Lower lobe of right lung (tissue), 2 donors: ENCODE measurements at regions not wholly inside any gene's neighbourhood (a gene's known extent, or its start where the extent isn't known, plus 50 kb on each side); places are given as distances from the start of the nearest gene placed in this dataset.

Experiments used
- ATAC-seq, 2 donors: fragments of 200-7000 bp; cut with Tn5 transposase; one replicate each; pipeline ENCODE4 v1.9.1; 2020 to 2022; ENCODE audit warnings: mild to moderate bottlenecking in 2 of 2, moderate library complexity in 2 of 2
- DNase-seq: peaks from one replicate; pipeline ENCODE4 v3.0.0-alpha.2; 2020
- H3K27ac ChIP-seq: fragments of 200-600 bp; one replicate; pipeline ENCODE4 v1.8.0; 2022
- H3K27me3 ChIP-seq: fragments of 200-600 bp; one replicate; pipeline ENCODE4 v1.8.0; 2022; ENCODE audit warnings: low read depth
- H3K36me3 ChIP-seq: fragments of 200-600 bp; one replicate; pipeline ENCODE4 v1.8.0; 2022; ENCODE audit warnings: mild to moderate bottlenecking
- H3K4me1 ChIP-seq: fragments of 200-600 bp; one replicate; pipeline ENCODE4 v1.8.0; 2022
- H3K4me3 ChIP-seq: fragments of 200-600 bp; one replicate; pipeline ENCODE4 v1.8.0; 2022; ENCODE audit warnings: mild to moderate bottlenecking
- H3K9me3 ChIP-seq: fragments of 200-600 bp; one replicate; pipeline ENCODE4 v1.8.0; 2022
- intact Hi-C: fragments of 100-400 bp; cut with DNase I; formaldehyde crosslinking; loops from one replicate; pipeline ENCODE4 v1.11.0; 2022
- TF ChIP-seq, protein P1 (sequence below): fragments of 200-600 bp; IDR thresholded peaks from one replicate; pipeline ENCODE4 v1.8.0; 2022; ENCODE audit warnings: antibody characterized with exemption, mild to moderate bottlenecking
- donor health status: DM: no; HTN: yes; CAD: no; lungs with severe emphysema.

DNA sequence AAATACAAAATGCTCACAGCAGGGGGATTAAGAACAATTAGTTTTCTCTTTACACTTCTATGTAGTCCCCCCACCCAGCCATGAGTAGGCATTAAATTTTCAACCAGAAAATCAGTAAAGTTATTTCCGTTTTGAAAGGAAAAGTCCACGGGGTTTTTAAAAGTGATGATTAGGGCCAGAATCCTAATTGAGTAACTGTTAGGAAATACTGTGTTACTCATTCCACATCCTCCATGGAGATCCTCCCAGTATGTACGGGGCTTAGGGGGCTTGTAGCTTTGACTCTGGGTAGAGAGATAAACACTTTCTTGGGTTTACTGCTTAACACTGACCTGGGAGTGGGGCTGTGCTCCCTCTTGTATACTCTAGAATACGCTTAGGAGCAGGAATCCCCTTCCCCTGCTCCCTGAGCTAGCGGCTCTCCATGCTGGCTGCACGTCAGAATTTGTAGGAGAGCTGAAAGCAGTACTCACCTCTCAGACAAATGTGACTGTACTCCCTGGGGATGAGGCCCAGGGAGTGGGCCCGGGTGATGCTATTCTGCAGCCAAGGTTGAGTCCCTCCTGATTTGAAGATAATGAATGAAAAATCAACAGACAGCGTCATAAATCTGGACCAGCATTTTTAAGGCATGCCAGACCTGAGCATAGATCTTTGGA lies 100.5 kb downstream of the SLC4A3 start:
- TF ChIP-seq, protein P1, sequence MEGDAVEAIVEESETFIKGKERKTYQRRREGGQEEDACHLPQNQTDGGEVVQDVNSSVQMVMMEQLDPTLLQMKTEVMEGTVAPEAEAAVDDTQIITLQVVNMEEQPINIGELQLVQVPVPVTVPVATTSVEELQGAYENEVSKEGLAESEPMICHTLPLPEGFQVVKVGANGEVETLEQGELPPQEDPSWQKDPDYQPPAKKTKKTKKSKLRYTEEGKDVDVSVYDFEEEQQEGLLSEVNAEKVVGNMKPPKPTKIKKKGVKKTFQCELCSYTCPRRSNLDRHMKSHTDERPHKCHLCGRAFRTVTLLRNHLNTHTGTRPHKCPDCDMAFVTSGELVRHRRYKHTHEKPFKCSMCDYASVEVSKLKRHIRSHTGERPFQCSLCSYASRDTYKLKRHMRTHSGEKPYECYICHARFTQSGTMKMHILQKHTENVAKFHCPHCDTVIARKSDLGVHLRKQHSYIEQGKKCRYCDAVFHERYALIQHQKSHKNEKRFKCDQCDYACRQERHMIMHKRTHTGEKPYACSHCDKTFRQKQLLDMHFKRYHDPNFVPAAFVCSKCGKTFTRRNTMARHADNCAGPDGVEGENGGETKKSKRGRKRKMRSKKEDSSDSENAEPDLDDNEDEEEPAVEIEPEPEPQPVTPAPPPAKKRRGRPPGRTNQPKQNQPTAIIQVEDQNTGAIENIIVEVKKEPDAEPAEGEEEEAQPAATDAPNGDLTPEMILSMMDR, result no peak
- Histone ChIP-seq H3K4me1 (no peaks in the 10 kb centered on the region), H3K36me3 (no peaks in the 10 kb centered on the region), H3K4me3 (no peak overlapping the region), H3K9me3 (no peaks in the 10 kb centered on the region), H3K27ac (no peak overlapping the region), H3K27me3 (no peaks in the 10 kb centered on the region)
- intact Hi-C loops, result no loop called here
- no peak for ATAC-seq
- no peak for DNase-seq

DNA sequence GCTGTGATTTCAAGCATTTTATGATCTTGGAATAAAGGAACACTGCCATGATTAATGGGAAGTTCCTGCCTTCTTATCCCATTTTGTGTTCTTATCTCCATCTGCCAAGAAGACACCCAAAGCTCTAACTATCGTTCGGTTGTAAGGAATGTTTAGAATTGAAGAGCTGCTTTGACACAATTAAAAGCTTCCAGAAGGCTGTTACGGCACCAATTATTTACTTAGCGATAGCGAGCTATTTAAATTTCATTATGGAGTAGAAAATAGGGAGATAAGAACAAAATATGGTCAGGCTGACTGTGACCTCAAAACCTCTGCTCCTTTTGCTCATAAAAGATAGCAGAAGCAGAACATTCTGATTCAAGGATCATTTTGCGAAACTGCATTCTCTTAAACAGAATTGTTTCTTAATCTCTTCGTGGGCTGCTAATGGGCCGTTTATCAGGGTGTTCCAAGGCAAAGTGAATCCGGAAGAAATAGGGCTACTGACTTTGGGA lies 101.6 kb downstream of the SLC4A3 start:
- Histone ChIP-seq H3K27ac (no peak overlapping the region), H3K36me3 (no peaks in the 10 kb centered on the region), H3K4me1 (no peaks in the 10 kb centered on the region), H3K27me3 (peaks cover 5% of the 10 kb centered on the region), H3K4me3 (no peak overlapping the region), H3K9me3 (no peaks in the 10 kb centered on the region)
- no peak for ATAC-seq
- intact Hi-C loops, result no loop called here
- TF ChIP-seq, protein P1, result no peak
- DNase-seq, result no peak

DNA sequence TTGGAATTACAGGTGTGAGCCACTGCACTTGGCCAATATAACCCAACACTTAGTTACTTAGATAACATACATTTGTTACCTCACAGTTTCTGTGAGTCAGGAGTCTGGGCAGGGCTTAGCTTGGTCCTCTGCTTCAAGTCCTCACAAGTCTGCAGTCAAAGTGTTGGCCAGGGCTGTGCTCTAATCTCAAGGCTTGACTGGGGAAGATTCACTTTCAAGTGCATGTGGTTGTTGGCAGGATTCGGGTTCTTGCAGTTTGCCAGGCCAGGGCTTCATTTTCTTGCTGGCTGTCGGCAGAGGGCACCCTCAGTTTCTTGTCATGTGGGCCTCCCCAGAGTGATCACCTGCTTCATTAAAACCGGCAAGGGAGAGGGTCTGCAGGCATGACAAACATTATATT lies 103.7 kb downstream of the SLC4A3 start:
- H3K27ac ChIP-seq, result no peak overlapping the region
- no peak for DNase-seq
- no peak overlapping the region for H3K4me3 ChIP-seq
- H3K36me3 ChIP-seq, result no peaks in the 10 kb centered on the region
- H3K27me3 ChIP-seq, result peaks cover 5% of the 10 kb centered on the region
- H3K4me1 ChIP-seq, result no peaks in the 10 kb centered on the region
- intact Hi-C loops, result no loop called here
- TF ChIP-seq, protein P1, result no peak
- H3K9me3 ChIP-seq, result no peaks in the 10 kb centered on the region
- no peak for ATAC-seq

DNA sequence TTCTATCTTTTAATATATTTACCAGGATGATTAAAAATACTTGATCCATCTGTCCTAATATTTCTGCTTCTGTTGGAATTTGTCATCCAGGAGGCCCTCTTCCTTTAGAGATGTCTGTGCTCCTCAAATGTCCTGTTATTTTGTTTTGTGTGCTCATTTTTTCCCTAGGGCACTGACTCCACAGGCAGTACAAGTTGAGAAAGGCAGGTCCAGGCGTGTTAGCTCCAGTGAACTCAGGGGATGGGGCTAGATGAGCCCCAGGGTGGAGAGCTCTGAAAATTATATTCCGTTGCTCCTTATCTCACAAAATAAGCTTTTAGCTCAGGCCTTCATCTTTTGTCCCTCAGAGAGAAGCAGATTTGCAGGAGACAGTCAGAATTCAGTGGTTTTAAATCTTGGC lies 105.7 kb downstream of the SLC4A3 start:
- Histone ChIP-seq H3K27me3 (peaks cover 5% of the 10 kb centered on the region), H3K4me1 (no peaks in the 10 kb centered on the region), H3K4me3 (no peak overlapping the region), H3K27ac (no peak overlapping the region), H3K36me3 (no peaks in the 10 kb centered on the region), H3K9me3 (no peaks in the 10 kb centered on the region)
- intact Hi-C loops, result no loop called here
- DNase-seq (no peak), ATAC-seq (no peak)
- TF ChIP-seq, protein P1, result no peak

DNA sequence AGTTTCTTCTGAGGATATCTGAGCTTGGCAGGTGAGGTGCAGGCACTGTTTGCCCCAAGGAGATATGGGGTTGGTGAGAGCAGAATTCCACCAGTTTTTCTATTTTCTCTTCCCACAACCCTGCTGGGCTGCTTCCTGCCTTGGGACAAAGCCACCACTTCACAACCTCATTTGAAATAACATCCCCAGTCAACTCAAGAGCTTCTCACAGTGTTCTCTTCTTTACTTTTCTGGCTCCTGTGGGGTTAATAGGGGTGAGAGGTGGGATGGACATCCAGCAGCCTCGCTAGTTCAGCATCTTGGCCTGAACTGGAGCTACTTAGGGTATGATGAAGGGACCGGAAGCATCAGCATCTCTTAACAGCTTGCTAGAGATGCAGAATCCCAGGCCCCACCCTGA lies 106.3 kb downstream of the SLC4A3 start:
- ATAC-seq, result no peak
- no peaks in the 10 kb centered on the region for H3K4me1 ChIP-seq
- TF ChIP-seq, protein P1, result no peak
- no peak overlapping the region for H3K27ac ChIP-seq
- no peak overlapping the region for H3K4me3 ChIP-seq
- no peak for DNase-seq
- no peaks in the 10 kb centered on the region for H3K9me3 ChIP-seq
- peaks cover 5% of the 10 kb centered on the region for H3K27me3 ChIP-seq
- intact Hi-C loops, result no loop called here
- H3K36me3 ChIP-seq, result no peaks in the 10 kb centered on the region
